LNCAP (cell line): ENCODE measurements at regions not wholly inside any gene's neighbourhood (a gene's known extent, or its start where the extent isn't known, plus 50 kb on each side); places are given as distances from the start of the nearest gene placed in this dataset.

ENCODE experiments used
- TF ChIP-seq, protein P1 (sequence below): fragments of 450-650 bp; IDR thresholded peaks from 2 replicates; pipeline ENCODE4 v1.5.1; 2017; ENCODE audit warnings: mild to moderate bottlenecking

DNA sequence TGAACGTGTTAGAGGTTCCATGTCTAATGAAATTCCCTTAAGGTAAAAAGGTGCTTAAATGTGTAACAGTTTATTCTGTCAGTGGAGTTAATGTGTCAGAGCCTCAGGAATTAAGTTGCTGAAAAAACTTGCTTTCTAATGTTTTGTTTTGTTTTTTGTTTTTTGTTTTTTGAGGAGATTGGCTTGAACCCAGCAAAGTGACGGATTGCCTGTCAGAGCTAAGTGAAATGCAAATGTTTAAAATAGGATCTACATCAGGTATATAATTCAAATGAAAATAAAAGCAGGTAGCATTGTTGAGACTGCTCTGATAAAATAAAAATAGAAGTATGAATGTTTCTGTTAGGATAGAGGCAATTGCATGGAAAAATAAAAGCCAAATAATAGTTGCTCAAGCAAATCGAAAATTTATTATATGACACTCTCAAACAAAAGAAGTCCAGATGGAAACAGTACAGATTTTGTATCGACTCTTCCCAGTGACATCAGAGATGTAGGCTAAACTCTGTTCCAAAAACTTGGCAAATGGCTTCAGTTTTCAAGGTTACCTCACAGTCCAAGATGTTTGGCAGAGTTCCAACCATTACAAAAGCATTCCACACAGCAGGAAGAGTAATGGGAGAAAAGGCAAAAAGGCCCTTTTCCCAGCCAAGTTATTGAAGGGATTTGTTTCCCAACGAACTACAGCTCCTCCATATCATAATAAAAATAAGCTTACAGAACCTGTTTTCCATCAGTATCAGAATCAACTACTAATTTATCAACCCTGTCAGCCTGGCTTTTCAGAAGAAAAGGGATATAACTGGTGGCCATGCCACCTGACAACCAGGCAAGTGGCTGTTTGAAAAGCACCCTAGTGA is 291.0 kb downstream of the TBL1XR1 start:
- TF ChIP-seq, protein P1, sequence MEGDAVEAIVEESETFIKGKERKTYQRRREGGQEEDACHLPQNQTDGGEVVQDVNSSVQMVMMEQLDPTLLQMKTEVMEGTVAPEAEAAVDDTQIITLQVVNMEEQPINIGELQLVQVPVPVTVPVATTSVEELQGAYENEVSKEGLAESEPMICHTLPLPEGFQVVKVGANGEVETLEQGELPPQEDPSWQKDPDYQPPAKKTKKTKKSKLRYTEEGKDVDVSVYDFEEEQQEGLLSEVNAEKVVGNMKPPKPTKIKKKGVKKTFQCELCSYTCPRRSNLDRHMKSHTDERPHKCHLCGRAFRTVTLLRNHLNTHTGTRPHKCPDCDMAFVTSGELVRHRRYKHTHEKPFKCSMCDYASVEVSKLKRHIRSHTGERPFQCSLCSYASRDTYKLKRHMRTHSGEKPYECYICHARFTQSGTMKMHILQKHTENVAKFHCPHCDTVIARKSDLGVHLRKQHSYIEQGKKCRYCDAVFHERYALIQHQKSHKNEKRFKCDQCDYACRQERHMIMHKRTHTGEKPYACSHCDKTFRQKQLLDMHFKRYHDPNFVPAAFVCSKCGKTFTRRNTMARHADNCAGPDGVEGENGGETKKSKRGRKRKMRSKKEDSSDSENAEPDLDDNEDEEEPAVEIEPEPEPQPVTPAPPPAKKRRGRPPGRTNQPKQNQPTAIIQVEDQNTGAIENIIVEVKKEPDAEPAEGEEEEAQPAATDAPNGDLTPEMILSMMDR: no peak

DNA sequence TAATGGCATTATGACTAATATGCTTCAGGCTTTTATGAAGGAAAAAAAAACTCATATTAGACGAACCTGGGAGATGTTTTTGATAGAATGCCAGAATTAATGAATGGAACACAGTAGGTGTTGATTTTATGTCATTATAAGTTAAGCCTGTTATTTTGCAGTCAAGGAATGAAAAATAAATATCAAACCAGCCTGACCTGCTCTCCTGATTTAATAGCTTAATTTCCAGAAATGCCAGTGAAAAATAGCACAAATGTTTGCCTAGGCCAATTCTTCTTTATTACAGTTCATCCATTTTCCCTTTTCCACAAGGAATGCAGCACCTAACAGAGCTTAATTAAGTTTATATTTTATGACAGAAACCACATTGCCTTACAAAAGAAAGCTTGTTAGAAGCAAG is 292.0 kb downstream of the TBL1XR1 start:
- TF ChIP-seq, protein P1: no peak

DNA sequence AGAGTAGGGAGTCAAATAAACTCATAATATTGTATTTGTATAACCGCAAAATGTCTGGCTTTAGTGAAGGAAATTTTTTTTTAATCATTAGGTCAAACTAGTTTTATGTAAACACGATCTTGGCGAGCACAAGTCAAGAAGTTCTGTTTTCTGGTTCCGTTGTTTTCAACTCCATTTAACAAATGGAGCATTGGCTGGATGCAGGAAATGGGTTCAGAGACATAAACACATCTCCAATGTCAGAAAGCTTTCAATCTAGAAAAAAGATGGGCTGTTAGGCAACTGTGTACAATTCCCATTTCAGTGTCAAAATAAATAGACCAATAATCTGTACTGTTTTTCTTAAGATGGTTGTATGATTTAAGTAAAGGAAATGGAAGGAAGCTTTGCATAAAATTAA is 292.8 kb downstream of the TBL1XR1 start:
- TF ChIP-seq, protein P1: no peak

DNA sequence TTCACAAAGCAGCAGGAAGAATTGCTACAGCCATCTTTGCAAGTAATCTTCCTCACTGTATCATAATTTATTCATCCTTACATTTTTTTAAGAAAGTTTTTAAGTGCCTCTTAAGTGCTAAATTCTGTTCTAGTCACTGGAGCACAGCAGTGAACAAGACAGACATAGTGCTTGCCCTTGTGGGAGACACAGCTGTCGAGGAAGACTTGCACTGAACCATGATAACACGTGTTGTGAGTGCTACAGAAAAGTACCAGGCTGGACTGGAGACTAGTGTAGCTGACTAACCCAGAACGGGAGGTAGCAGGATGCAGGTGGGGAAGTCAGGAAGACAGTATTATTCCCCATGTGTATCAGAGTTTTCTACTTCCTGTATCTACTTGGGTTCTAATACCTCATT is 300.6 kb downstream of the TBL1XR1 start:
- TF ChIP-seq, protein P1: no peak

DNA sequence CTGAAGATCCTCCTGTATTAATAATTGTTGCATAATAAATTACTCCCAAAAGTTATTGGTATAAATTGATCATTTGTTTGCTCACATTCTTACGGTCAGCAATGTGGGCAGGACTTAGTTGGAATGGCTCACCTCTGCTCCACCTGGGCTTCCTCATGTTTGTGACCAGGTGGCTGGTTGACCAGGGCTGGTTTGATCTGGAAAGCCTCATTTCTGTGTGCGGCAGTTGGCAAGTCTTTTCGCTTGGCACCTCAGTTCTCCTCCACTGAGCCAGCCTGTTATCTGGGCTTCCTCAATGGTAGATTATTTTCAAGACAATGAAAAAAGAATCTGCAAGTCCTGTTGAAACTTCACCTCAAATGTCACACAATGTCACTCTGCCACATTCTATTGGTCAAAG is 301.1 kb downstream of the TBL1XR1 start:
- TF ChIP-seq, protein P1: no peak

DNA sequence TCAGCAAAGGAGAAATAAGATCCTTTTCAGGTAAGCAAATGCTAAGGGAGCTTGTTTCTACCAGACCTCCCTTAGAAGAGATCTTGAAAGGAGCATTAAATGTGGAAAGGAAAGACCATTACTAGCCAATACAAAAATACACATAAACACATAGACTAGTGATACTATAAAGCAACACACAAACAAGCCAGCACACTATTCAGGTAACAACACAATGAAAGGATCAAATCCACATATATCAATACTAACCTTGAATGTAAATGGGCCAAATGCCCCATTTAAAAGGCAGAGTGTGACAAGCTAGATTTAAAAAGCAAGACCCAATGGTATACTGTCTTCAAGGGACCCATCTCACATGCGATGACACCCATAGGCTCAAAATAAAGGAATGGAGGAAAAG is 317.6 kb downstream of the TBL1XR1 start:
- TF ChIP-seq, protein P1: no peak

DNA sequence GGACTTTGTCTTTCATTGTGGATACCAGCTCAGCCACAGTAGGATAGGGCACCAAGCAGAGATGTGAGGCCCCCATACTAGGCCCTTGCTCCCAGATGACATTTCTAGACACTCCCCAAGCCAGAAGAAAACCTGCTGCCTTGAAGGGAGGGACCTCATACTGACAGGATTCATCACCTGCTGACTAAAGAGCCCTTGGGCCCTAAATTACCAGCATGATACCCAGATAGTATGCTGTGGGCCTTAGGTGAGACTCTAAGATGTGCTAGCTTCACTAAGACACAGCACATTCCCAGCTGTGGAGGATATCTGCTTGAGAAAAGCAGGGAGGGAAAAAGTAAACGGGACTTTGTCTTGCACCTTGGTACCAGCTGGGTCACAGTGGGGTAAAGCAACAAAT is 324.0 kb downstream of the TBL1XR1 start:
- TF ChIP-seq, protein P1: no peak
